ENCODE measurements at regions not wholly inside any gene's neighbourhood (a gene's known extent, or its start where the extent isn't known, plus 50 kb on each side); places are given as distances from the start of the nearest gene placed in this dataset.

DNA sequence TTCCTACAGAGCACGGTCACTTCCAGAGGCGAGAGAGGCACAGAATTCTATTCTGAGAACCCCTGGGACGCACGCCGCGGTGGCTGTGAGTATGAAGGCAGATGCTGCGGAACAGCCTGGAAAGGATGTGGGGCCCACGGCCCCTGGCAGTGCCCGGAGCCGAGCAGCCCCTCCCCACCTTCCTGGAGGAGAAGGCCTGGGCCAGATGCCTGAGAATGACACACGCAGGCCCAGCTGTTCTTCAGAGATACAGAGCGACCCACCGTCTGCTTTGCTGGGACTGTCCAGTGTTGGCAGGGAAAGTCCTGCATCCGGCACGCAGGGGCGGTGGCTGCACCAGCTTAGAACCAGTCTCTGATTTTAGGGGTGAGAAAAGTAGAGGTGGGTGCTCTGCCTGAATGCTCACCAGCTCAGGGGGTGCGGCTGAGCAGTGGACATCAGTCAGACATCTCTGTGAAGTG lies 116.7 kb upstream of the LPCAT1 start:
- TF ChIP-seq POLR2A (IDR thresholded peaks at IDR 0.05; ENCODE audit: low read depth, low read length): no peak
- no peak for TF ChIP-seq POLR2AphosphoS5 (IDR thresholded peaks at IDR 0.05; ENCODE audit: low read depth, low read length)
- no peak for TF ChIP-seq TAF1 (IDR thresholded peaks at IDR 0.05; ENCODE audit: borderline replicate concordance, low read depth, low read length)
